Neuron (in vitro differentiated cells): ENCODE measurements at regions not wholly inside any gene's neighbourhood (a gene's known extent, or its start where the extent isn't known, plus 50 kb on each side); places are given as distances from the start of the nearest gene placed in this dataset.

Source experiments
- H2AFZ ChIP-seq: one replicate; pipeline ENCODE4 v1.6.1; 2013; ENCODE audit warnings: low read depth, mild to moderate bottlenecking, inconsistent platforms, low read length, moderate library complexity
- H3K27me3 ChIP-seq: one replicate; pipeline ENCODE4 v1.6.1; 2013; ENCODE audit warnings: low read length; ENCODE audit not compliant: insufficient read depth
- H3K36me3 ChIP-seq: one replicate; pipeline ENCODE4 v1.6.1; 2013; ENCODE audit warnings: low read length; ENCODE audit not compliant: insufficient read depth
- H3K4me1 ChIP-seq: one replicate; pipeline ENCODE4 v1.6.1; 2013; ENCODE audit warnings: low read length; ENCODE audit not compliant: insufficient read depth
- H3K4me3 ChIP-seq: 2 replicates; pipeline ENCODE4 v1.5.1; 2013; ENCODE audit warnings: mild to moderate bottlenecking, low read length, moderate library complexity
- H3K9me3 ChIP-seq: one replicate; pipeline ENCODE4 v1.6.1; 2013; ENCODE audit warnings: low read length

- Histone ChIP-seq H3K36me3 (no peaks in the 10 kb centered on the region), H3K27me3 (no peaks in the 10 kb centered on the region), H2AFZ (no peak overlapping the region), H3K4me1 (peaks cover 2% of the 10 kb centered on the region), H3K4me3 (no peak overlapping the region), H3K9me3 (no peaks in the 10 kb centered on the region)
Observed at GRCh38 chr10:31644931-31645633, 283.5 kb downstream of the ARHGAP12 start.

GRCh38 chr10:31642281-31642680 is 286.4 kb downstream of the ARHGAP12 start:
- Histone ChIP-seq H3K36me3 (no peaks in the 10 kb centered on the region), H3K4me3 (no peak overlapping the region), H2AFZ (no peak overlapping the region), H3K27me3 (no peaks in the 10 kb centered on the region), H3K9me3 (no peaks in the 10 kb centered on the region), H3K4me1 (no peaks in the 10 kb centered on the region)

DNA sequence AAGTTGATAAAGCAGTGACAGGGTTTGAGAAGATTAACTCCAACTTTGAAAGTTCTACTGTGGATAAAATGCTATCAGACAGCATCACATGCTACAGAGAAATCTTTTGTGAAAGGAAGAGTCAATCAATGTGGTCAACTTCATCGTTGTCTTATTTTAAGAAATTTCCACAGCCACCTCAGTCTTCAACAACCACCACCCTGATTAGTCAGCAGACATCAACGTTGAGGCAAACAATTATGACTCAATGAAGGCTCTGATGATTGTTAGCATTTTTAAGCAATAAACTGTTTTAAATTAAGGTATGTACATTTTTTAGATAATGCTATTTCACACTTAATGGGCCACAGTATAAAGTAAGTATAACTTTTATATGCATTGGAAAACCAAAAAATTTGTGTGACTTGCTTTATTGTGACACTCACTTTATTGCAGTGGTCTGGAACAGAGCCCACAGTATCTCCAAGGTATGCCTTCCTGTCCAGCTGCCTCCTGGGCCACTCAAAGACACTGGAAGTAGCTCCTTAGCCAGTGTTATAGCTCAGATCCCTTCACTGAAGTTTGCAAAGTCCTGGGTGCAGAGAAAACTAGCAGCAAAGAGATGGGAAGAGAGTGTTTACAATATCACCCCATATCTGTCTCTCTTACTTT is 293.1 kb downstream of the ARHGAP12 start:
- Histone ChIP-seq H2AFZ (no peak overlapping the region), H3K4me3 (no peak overlapping the region), H3K36me3 (no peaks in the 10 kb centered on the region), H3K4me1 (no peaks in the 10 kb centered on the region), H3K9me3 (no peaks in the 10 kb centered on the region), H3K27me3 (no peaks in the 10 kb centered on the region)

- H3K36me3 ChIP-seq: no peaks in the 10 kb centered on the region
- no peak overlapping the region for H2AFZ ChIP-seq
- H3K9me3 ChIP-seq: no peaks in the 10 kb centered on the region
- no peak overlapping the region for H3K4me3 ChIP-seq
- no peaks in the 10 kb centered on the region for H3K4me1 ChIP-seq
- H3K27me3 ChIP-seq: no peaks in the 10 kb centered on the region
Observed at GRCh38 chr10:31635009-31635408, 293.6 kb downstream of the ARHGAP12 start.

DNA sequence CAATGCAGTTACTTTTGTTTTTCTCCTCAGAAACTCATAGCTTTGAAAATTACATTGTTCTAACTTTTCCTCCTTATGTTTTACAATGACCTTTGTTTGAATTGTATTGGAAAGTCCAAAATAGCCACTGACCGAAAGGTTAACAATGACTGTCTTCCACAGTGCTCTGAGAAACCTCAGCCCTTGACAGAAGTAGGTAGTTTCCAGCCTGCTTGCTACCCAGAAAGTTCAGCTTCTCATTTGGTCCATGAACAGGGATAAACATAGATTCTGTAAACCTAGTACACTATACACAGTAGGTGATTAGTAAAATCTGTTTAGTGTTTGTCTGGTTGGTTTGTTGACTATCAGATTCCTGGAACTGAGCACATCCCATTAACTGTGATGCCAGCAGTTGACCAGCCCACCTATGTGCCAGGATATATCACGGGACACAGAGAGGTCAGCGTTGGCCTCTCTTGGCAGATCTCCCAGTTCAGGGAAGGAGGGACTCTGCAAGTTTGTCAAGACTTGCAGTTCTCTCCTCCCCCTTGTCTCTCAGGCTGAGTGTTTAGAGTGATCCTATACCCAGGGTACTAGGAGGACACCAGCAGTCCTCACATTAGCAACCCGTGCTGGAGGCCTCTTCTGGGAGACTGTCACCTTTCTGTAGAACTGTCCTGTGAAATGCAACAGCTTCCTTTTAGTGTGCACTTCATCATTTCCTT is 297.6 kb downstream of the ARHGAP12 start:
- Histone ChIP-seq H3K27me3 (no peaks in the 10 kb centered on the region), H2AFZ (no peak overlapping the region)

DNA sequence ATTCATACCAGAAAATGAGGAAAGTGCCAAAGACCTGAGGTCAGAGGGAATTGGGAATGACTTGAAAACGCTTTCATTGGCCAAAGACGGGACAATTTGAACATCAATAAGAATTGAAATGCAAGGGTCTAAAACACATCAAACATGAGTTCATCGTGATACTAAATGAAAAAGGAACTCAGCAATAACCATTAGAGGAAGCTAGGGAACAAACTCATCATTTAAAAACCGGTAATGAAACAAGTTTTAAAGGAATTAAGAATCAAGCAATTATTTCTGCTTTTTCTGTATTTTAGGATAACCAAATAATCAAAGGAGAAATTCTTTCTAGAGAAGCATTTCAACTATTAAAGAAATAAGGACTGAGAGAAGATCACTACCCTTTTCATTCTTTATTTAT is 303.1 kb downstream of the ARHGAP12 start:
- Histone ChIP-seq H3K4me3 (no peak overlapping the region), H3K9me3 (no peaks in the 10 kb centered on the region), H2AFZ (no peak overlapping the region), H3K4me1 (no peaks in the 10 kb centered on the region), H3K36me3 (no peaks in the 10 kb centered on the region), H3K27me3 (no peaks in the 10 kb centered on the region)

More for the DNA sequence above, 297.6 kb downstream of the ARHGAP12 start:
- Histone ChIP-seq H3K4me3 (no peak overlapping the region), H3K9me3 (no peaks in the 10 kb centered on the region), H3K4me1 (no peaks in the 10 kb centered on the region), H3K36me3 (no peaks in the 10 kb centered on the region)

DNA sequence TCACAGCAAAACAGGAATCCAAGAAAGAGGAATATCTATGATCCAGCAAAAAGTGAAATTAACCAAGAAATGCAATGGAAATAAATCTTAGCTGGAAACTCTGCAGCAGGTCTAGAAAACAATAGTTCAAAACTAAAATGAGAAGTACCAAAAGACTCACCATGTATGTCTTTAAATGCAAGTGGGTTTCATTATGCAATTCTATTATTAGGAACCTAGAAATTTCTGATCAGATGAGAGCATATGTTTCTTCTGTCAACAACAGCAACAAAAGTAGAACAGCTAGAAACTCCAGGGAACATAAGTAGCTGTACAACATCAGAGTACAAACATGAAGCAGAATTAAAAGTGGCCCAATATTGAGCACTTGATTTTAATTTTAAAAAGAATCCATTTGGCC is 304.0 kb downstream of the ARHGAP12 start:
- no peaks in the 10 kb centered on the region for H3K27me3 ChIP-seq
- no peaks in the 10 kb centered on the region for H3K9me3 ChIP-seq
- no peak overlapping the region for H3K4me3 ChIP-seq
- no peaks in the 10 kb centered on the region for H3K36me3 ChIP-seq
- no peak overlapping the region for H2AFZ ChIP-seq
- H3K4me1 ChIP-seq: no peaks in the 10 kb centered on the region

GRCh38 chr10:31623947-31624346 is 304.7 kb downstream of the ARHGAP12 start:
- no peak overlapping the region for H3K4me3 ChIP-seq
- no peaks in the 10 kb centered on the region for H3K9me3 ChIP-seq
- no peaks in the 10 kb centered on the region for H3K27me3 ChIP-seq
- H3K4me1 ChIP-seq: no peaks in the 10 kb centered on the region
- H3K36me3 ChIP-seq: no peaks in the 10 kb centered on the region
- H2AFZ ChIP-seq: no peak overlapping the region

DNA sequence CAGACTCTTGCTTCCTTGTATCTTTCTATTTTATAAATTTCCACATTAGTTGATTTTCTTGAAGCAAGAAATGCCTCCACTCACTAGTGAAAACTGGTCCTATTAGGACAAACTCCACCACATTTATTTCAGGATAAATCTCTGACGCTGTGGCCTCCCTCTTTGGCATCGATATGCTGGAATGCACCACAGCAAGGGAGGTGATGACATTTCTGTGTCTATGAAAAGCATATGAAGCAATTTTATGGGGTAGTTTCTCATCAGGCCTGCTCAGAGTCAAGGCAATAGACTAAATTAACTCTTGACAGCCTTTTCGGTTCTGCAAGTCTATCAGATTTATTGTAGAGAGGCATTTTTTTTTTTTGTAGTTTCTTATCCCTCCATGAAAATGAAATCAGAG is 304.4 kb downstream of the ZEB1 start:
- no peaks in the 10 kb centered on the region for H3K9me3 ChIP-seq
- H3K4me3 ChIP-seq: no peak overlapping the region
- H3K4me1 ChIP-seq: no peaks in the 10 kb centered on the region
- H3K36me3 ChIP-seq: no peaks in the 10 kb centered on the region
- no peaks in the 10 kb centered on the region for H3K27me3 ChIP-seq
- H2AFZ ChIP-seq: no peak overlapping the region

- Histone ChIP-seq H3K4me1 (no peaks in the 10 kb centered on the region), H3K36me3 (no peaks in the 10 kb centered on the region), H3K27me3 (no peaks in the 10 kb centered on the region), H3K9me3 (no peaks in the 10 kb centered on the region), H2AFZ (no peak overlapping the region), H3K4me3 (no peak overlapping the region)
Observed at GRCh38 chr10:31622978-31623377, 304.0 kb downstream of the ZEB1 start.

- Histone ChIP-seq H3K36me3 (no peaks in the 10 kb centered on the region), H3K4me3 (no peak overlapping the region), H3K27me3 (no peaks in the 10 kb centered on the region), H3K9me3 (no peaks in the 10 kb centered on the region), H2AFZ (no peak overlapping the region), H3K4me1 (no peaks in the 10 kb centered on the region)
Observed at GRCh38 chr10:31621733-31622132, 302.7 kb downstream of the ZEB1 start.

GRCh38 chr10:31620226-31621151 is 301.5 kb downstream of the ZEB1 start:
- H2AFZ ChIP-seq: no peak overlapping the region
- H3K4me3 ChIP-seq: no peak overlapping the region

More at GRCh38 chr10:31620226-31621151, 301.5 kb downstream of the ZEB1 start:
- H3K27me3 ChIP-seq: no peaks in the 10 kb centered on the region
- H3K4me1 ChIP-seq: no peaks in the 10 kb centered on the region
- no peaks in the 10 kb centered on the region for H3K9me3 ChIP-seq
- H3K36me3 ChIP-seq: no peaks in the 10 kb centered on the region
